ENCODE measurements at regions not wholly inside any gene's neighbourhood (a gene's known extent, or its start where the extent isn't known, plus 50 kb on each side); places are given as distances from the start of the nearest gene placed in this dataset.

- DNase-seq (ENCODE audit: low read depth, low spot score): no peak
These were observed 79.6 kb upstream of the UQCRFS1 start for GRCh38 chr19:29292562-29292961.

GRCh38 chr19:29293292-29293691 lies 80.3 kb upstream of the UQCRFS1 start:
- no peak for DNase-seq (ENCODE audit: low read depth, low spot score)

GRCh38 chr19:29293736-29294342 lies 80.9 kb upstream of the UQCRFS1 start:
- DNase-seq (ENCODE audit: low read depth, low spot score): no peak

GRCh38 chr19:29294343-29294811 lies 81.4 kb upstream of the UQCRFS1 start:
- DNase-seq (ENCODE audit: low read depth, low spot score): no peak

GRCh38 chr19:29295285-29295684 lies 82.3 kb upstream of the UQCRFS1 start:
- DNase-seq (ENCODE audit: low read depth, low spot score): no peak

GRCh38 chr19:29297381-29297780 lies 84.4 kb upstream of the UQCRFS1 start:
- no peak for DNase-seq (ENCODE audit: low read depth, low spot score)

- no peak for DNase-seq (ENCODE audit: low read depth, low spot score)
These were observed 86.7 kb upstream of the UQCRFS1 start for GRCh38 chr19:29299416-29300380.

GRCh38 chr19:29302002-29302928 lies 89.3 kb upstream of the UQCRFS1 start:
- no peak for DNase-seq (ENCODE audit: low read depth, low spot score)

GRCh38 chr19:29303069-29303718 lies 90.2 kb upstream of the UQCRFS1 start:
- no peak for DNase-seq (ENCODE audit: low read depth, low spot score)

- no peak for DNase-seq (ENCODE audit: low read depth, low spot score)
These were observed 90.8 kb upstream of the UQCRFS1 start for GRCh38 chr19:29303719-29304090.

- DNase-seq (ENCODE audit: low read depth, low spot score): no peak
These were observed 92.3 kb upstream of the UQCRFS1 start for GRCh38 chr19:29305268-29305667.

GRCh38 chr19:29308977-29309590 lies 96.1 kb upstream of the UQCRFS1 start:
- DNase-seq (ENCODE audit: low read depth, low spot score): no peak

- DNase-seq (ENCODE audit: low read depth, low spot score): no peak
These were observed 96.7 kb upstream of the UQCRFS1 start for GRCh38 chr19:29309637-29310036.

- DNase-seq (ENCODE audit: low read depth, low spot score): no peak
These were observed 98.3 kb upstream of the UQCRFS1 start for GRCh38 chr19:29311191-29311790.

GRCh38 chr19:29315556-29316190 lies 102.7 kb upstream of the UQCRFS1 start:
- no peak for DNase-seq (ENCODE audit: low read depth, low spot score)

- DNase-seq (ENCODE audit: low read depth, low spot score): no peak
These were observed 105.6 kb upstream of the UQCRFS1 start for GRCh38 chr19:29318581-29318980.

GRCh38 chr19:29320086-29320485 lies 107.1 kb upstream of the UQCRFS1 start:
- no peak for DNase-seq (ENCODE audit: low read depth, low spot score)

GRCh38 chr19:29320618-29321017 lies 107.7 kb upstream of the UQCRFS1 start:
- DNase-seq (ENCODE audit: low read depth, low spot score): no peak

- no peak for DNase-seq (ENCODE audit: low read depth, low spot score)
These were observed 108.2 kb upstream of the UQCRFS1 start for GRCh38 chr19:29321116-29321515.

GRCh38 chr19:29323021-29323430 lies 110.1 kb upstream of the UQCRFS1 start:
- DNase-seq (ENCODE audit: low read depth, low spot score): no peak

Measured in astrocyte of the hippocampus (primary cell).